ENCODE measurements at regions not wholly inside any gene's neighbourhood (a gene's known extent, or its start where the extent isn't known, plus 50 kb on each side); places are given as distances from the start of the nearest gene placed in this dataset.

DNA sequence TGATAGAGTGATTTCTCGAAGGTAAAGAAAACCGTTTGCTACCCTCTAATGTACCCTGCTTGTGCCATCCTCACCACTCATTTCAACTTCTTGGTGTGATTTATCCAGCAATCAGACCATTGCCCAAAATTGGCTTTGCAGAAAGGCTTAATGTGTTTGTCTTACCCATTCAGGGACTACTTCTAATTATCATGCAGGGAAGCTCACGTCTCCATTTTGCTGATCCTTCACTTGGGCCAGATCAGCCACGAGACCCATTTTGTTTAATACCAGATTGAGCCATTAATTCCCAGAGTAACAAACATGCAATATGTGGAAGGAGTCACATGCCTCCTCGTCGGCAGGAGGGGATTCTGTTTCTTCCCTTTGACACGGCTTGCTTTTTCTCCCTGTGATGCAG is 51.1 kb upstream of the CRY1 start:
- H3K4me1 Mint-ChIP-seq = no peaks in the 10 kb centered on the region
- peaks cover 4 to 19% of the 10 kb centered on the region in 2 donors for H3K27me3 Mint-ChIP-seq
- H3K27ac Mint-ChIP-seq = no peak overlapping the region
- no peaks in the 10 kb centered on the region for H3K36me3 Mint-ChIP-seq
- H3K4me3 Mint-ChIP-seq = no peak overlapping the region
- ATAC-seq (replicated peaks) = no peak
- H3K9me3 Mint-ChIP-seq = no peaks in the 10 kb centered on the region
- no peak for DNase-seq

DNA sequence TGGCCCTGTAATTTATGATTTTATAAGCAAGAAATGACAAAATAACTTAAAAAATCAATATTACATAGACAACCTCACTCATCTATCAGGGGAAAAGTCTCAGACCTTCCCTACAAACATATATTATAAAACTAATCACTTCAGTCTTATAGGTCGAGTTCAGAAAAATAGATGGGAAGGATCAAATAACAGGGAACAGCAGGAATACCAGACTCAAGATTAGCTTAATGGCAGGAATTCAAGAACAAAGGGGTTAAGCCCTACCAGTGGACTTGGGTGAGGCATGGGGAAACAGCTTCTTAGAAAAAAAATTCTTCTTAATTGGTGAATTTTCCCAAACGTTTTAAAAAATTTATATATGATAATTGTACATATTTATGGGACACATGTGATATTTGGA is 51.6 kb upstream of the CRY1 start:
- DNase-seq = no peak
- H3K36me3 Mint-ChIP-seq = no peaks in the 10 kb centered on the region
- ATAC-seq (replicated peaks) = no peak
- peaks cover 4 to 19% of the 10 kb centered on the region in 2 donors for H3K27me3 Mint-ChIP-seq
- no peak overlapping the region for H3K27ac Mint-ChIP-seq
- H3K4me1 Mint-ChIP-seq = no peaks in the 10 kb centered on the region
- H3K4me3 Mint-ChIP-seq = no peak overlapping the region
- H3K9me3 Mint-ChIP-seq = no peaks in the 10 kb centered on the region

DNA sequence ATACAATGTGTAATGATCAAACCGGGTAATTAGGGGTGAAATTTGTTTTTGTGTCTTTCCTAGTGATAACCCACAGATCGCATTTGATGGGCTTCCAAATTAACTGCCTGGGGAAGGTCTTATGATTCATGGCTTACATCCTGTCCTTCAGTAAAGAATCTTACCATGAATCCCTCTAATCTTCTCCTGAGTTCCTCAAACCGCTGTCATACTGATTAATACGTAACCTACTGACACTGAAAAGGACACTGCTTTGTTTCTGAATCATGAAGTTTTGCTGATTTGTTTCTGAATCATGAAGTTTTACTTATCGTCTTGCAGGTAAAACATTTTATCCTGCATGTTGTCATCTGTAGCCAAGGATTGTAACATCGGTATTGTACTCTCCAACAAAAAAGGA is 52.0 kb upstream of the CRY1 start:
- Mint-ChIP-seq H3K9me3 (no peaks in the 10 kb centered on the region), H3K4me1 (no peaks in the 10 kb centered on the region), H3K27ac (no peak overlapping the region), H3K27me3 (peaks cover 4 to 19% of the 10 kb centered on the region in 2 donors), H3K4me3 (no peak overlapping the region), H3K36me3 (no peaks in the 10 kb centered on the region)
- ATAC-seq (replicated peaks) (no peak), DNase-seq (no peak)

DNA sequence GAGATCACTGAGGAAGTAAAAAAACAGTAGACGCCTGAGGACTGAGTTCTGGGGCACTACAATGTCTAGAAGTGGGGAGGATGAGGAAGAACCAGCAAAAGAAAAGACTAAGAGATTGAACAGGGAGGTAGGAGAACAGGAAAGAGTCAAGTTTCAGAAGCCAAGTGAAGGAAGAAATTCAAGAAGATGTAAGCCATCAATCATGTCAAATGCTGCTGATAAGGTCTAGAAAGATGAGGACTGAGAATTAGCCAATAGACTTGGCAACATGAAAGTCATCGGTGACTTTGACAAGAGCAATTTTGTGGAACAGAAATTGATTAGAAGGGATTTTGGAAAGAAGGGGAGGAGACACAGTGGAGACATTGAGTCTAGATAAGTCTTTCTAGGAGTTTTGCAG is 54.8 kb upstream of the CRY1 start:
- ATAC-seq (replicated peaks) = no peak
- no peaks in the 10 kb centered on the region for H3K9me3 Mint-ChIP-seq

DNA sequence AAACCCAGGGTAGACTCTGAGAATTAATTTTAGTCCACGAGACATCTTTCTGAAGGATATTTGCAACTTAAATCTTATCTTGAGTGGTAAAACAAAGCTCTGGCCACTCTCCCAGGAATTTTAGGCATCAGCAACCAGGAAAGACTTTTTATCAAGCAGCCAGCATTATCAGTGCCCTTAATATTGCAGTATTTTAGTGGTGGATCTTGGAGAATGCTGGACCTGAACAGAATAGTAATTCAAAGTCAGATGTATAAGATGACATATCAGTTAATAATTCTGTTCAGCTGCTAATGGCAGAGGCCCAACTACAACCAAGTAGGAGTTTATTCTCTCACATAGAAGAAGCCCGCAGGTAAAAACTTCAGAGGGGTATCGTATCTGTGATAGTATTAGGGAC is 59.0 kb upstream of the CRY1 start:
- H3K36me3 Mint-ChIP-seq = no peaks in the 10 kb centered on the region
- H3K27me3 Mint-ChIP-seq = peaks cover 16 to 31% of the 10 kb centered on the region in 2 donors
- no peak for ATAC-seq (replicated peaks)
- no peak for DNase-seq
- no peaks in the 10 kb centered on the region for H3K9me3 Mint-ChIP-seq
- H3K4me3 Mint-ChIP-seq = no peak overlapping the region
- H3K4me1 Mint-ChIP-seq = no peaks in the 10 kb centered on the region
- H3K27ac Mint-ChIP-seq = no peak overlapping the region

More for the DNA sequence above, 54.8 kb upstream of the CRY1 start:
- H3K36me3 Mint-ChIP-seq = no peaks in the 10 kb centered on the region
- DNase-seq = no peak
- no peak overlapping the region for H3K4me3 Mint-ChIP-seq
- no peak overlapping the region for H3K27ac Mint-ChIP-seq
- H3K4me1 Mint-ChIP-seq = no peaks in the 10 kb centered on the region
- peaks cover 4 to 13% of the 10 kb centered on the region in 2 donors for H3K27me3 Mint-ChIP-seq

DNA sequence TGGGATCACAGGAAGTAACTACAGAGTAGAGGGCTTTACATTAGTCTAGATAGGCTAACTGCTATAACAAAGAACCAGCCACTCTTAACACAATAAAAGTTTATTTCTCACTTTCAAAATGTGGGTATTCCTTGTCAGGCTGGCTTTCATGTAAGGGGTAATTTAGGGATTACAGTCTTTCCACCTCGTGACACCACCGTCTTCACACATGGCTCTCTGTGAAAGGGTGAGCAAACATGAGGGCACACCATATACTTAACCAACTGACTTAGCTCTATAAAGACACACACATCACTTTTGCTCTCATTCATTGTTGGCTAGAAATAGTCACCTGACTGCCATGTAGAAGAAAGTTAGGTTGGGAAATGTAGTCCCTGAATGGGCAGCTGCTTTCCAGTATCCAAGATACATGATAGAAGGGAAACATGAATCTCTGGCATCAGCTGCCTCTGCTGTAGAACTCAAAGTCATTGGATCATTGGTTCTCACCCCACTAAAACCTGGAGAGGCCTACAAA is 66.1 kb upstream of the CRY1 start:
- H3K36me3 Mint-ChIP-seq = no peaks in the 10 kb centered on the region
- no peaks in the 10 kb centered on the region for H3K9me3 Mint-ChIP-seq
- peaks cover 39 to 40% of the 10 kb centered on the region in 2 donors for H3K27me3 Mint-ChIP-seq
- no peak for ATAC-seq (replicated peaks)
- no peak overlapping the region for H3K27ac Mint-ChIP-seq
- no peak for DNase-seq
- no peaks in the 10 kb centered on the region for H3K4me1 Mint-ChIP-seq
- no peak overlapping the region for H3K4me3 Mint-ChIP-seq

DNA sequence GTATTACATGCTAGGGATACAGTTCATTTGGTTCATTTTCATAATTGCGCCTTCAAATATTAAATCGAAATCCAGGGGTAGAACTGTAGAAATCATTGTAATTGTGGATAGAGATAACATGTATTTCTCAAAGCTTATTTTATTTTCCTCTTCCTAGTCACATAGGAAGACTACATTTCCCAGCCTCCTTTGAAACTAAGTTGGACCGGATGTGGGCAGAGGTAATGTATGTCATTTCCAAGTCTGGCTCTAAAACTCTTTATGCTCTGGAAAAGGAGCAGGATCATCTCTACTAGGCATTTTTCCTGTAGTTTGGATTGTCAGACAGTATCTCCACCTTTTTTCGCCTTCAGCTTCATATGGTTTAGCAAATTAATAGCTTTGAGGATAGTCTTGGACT is 70.1 kb upstream of the CRY1 start:
- H3K27me3 Mint-ChIP-seq = peaks cover 22 to 32% of the 10 kb centered on the region in 2 donors
- H3K36me3 Mint-ChIP-seq = no peaks in the 10 kb centered on the region
- DNase-seq = no peak
- H3K27ac Mint-ChIP-seq = no peak overlapping the region
- no peaks in the 10 kb centered on the region for H3K9me3 Mint-ChIP-seq
- H3K4me3 Mint-ChIP-seq = no peak overlapping the region
- H3K4me1 Mint-ChIP-seq = no peaks in the 10 kb centered on the region
- no peak for ATAC-seq (replicated peaks)

DNA sequence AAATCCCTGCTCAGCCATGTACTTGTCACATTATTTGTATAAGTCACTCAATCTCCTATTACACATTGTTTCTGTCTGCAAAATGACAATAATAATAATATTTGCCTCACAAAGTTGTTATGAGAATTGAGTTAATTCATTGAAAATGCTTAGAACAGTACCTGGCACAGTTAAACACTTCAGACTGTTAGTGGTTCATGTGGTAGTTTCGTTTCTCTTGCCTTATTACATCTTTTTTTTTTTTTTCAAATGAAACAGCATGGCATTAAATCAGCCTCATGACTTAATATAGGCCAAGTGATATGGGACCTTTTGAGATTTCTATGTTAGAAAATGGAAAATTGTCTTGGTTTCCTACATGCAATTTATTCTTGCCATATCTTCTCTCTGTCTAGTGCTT is 71.0 kb upstream of the CRY1 start:
- no peak for ATAC-seq (replicated peaks)

DNA sequence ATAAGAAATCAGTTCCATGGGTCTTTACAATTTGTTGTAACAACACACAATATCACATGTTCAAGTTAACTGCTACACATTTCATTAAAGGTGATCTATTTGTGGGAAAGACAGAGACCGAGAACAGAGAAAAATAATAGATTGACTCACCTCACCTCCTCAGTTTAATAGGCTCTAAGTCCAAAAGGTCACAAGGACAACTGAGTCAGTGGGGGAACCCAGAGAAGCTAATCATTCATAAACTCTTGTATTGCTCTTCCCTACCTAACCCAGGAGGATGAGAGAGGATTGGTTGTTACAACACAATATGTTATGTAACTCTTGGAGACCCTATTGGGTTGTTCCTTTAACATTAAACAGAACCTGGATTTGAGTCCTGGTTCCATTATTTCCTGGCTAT is 72.2 kb upstream of the CRY1 start:
- peaks cover 19 to 26% of the 10 kb centered on the region in 2 donors for H3K27me3 Mint-ChIP-seq
- no peaks in the 10 kb centered on the region for H3K4me1 Mint-ChIP-seq
- H3K36me3 Mint-ChIP-seq = no peaks in the 10 kb centered on the region
- DNase-seq = no peak
- no peak for ATAC-seq (replicated peaks)
- H3K9me3 Mint-ChIP-seq = no peaks in the 10 kb centered on the region
- H3K27ac Mint-ChIP-seq = no peak overlapping the region
- no peak overlapping the region for H3K4me3 Mint-ChIP-seq

More for the DNA sequence above, 71.0 kb upstream of the CRY1 start:
- peaks cover 22 to 34% of the 10 kb centered on the region in 2 donors for H3K27me3 Mint-ChIP-seq
- H3K9me3 Mint-ChIP-seq = no peaks in the 10 kb centered on the region
- no peaks in the 10 kb centered on the region for H3K4me1 Mint-ChIP-seq
- no peaks in the 10 kb centered on the region for H3K36me3 Mint-ChIP-seq
- H3K4me3 Mint-ChIP-seq = no peak overlapping the region
- no peak for DNase-seq
- no peak overlapping the region for H3K27ac Mint-ChIP-seq

DNA sequence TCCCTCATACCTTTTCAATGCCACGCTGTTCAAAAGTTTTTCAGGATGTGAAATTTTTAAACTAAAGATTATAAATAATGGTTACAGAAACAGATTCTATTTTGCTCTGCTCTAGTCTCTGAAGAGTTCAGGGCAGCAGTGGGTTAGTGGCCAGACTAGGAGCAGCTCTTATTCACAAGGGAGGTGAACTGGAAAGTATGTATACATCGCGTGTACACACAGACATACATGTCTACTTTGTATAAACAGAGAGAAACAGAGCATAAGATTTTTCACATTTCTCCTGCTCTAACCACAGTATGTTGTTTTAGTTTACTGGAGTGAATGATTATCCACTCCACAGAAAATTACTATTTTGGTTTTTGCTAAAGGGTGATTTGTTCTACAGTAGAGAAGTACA is 74.4 kb upstream of the CRY1 start:
- Mint-ChIP-seq H3K4me1 (no peaks in the 10 kb centered on the region), H3K36me3 (no peaks in the 10 kb centered on the region), H3K9me3 (no peaks in the 10 kb centered on the region), H3K27ac (no peak overlapping the region), H3K4me3 (no peak overlapping the region), H3K27me3 (peaks cover 15 to 17% of the 10 kb centered on the region in 2 donors)
- ATAC-seq (replicated peaks) (no peak), DNase-seq (no peak)

DNA sequence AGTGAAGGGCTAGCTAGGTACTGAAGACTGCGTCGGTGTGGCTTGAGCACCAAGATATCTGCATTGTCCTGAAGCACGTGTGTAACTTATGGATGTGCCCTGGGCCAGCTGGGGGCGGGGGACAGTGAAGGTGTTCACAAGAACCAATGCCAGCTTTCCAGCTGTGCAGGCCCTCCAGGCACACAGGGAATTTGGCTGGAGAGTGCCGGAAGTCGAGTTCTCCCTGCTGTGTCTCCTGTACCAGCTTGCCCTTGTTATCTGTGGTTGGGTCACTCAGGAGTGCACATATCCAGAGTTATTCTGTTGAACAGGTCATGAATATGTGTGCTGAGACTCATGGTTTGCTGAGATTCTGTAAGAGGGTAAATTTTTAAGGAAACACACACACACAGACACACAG is 75.9 kb upstream of the CRY1 start:
- H3K9me3 Mint-ChIP-seq = no peaks in the 10 kb centered on the region
- no peak for DNase-seq
- H3K4me3 Mint-ChIP-seq = no peak overlapping the region

DNA sequence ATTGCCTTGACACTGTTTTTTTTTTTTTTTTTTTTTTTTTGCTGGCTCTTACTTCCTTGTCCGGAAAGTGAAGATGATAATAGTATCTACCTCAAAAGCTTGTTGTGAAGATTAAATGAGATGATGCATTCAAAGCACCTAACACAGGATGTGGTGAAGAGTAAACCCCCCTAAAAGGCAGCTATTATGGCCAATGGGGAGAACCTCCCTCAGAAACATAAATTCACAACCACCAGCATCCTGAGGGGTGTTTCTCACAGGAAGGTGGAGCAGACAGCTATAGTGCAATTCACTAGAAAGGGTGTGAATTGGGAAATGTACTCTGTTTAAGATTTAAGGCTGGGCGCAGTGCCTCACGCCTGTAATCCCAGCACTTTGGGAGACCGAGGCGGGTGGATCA is 85.4 kb upstream of the CRY1 start:
- DNase-seq (no peak), ATAC-seq (replicated peaks) (no peak)
- Mint-ChIP-seq H3K27ac (no peak overlapping the region), H3K9me3 (no peaks in the 10 kb centered on the region), H3K4me1 (no peaks in the 10 kb centered on the region), H3K4me3 (no peak overlapping the region), H3K36me3 (no peaks in the 10 kb centered on the region), H3K27me3 (peaks cover 10 to 31% of the 10 kb centered on the region in 2 donors)

More for the DNA sequence above, 75.9 kb upstream of the CRY1 start:
- ATAC-seq (replicated peaks) = no peak
- Mint-ChIP-seq H3K36me3 (no peaks in the 10 kb centered on the region), H3K27ac (no peak overlapping the region), H3K27me3 (peaks cover 7 to 15% of the 10 kb centered on the region in 2 donors), H3K4me1 (no peaks in the 10 kb centered on the region)

DNA sequence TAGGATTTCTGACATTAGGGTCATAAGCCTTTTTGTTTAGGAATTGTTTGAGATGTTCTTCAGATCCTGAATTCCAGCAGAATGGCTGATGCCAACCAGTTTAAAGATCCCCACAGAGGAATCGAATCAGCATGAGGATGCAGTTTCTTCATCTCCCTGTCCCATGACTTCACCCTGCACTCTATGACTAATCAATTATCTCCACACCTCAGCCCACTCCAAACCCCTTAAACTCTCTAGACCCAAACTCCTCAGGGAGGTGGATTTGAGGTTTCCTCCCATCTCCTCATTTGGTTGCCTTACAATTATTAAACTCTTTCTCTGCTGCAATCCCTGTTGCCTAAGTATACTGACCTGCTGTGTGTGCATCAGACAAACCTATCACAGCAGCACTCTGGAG is 86.5 kb upstream of the CRY1 start:
- no peak overlapping the region for H3K27ac Mint-ChIP-seq
- no peak overlapping the region for H3K4me3 Mint-ChIP-seq
- H3K36me3 Mint-ChIP-seq = no peaks in the 10 kb centered on the region
- no peaks in the 10 kb centered on the region for H3K4me1 Mint-ChIP-seq
- no peak for ATAC-seq (replicated peaks)
- no peaks in the 10 kb centered on the region for H3K9me3 Mint-ChIP-seq
- DNase-seq = no peak
- H3K27me3 Mint-ChIP-seq = peaks cover 18 to 37% of the 10 kb centered on the region in 2 donors

DNA sequence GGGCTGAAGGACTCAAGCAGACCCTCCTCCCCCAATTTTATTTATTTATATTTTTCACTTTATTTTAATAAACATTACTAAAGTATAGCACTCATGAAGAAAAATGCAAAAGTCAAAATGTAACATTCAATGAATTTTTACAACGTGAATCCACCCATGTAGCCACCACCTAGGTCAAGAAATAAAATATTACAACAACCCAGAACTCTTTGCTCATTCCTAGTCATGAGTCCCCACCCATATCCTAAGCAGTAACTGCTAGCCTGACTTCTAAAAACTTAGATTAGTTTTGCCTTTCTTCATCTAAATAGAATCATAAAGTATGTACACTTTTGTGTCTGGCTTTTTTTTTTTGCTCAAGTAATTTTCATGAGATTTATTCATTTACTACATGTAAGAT is 86.9 kb upstream of the CRY1 start:
- H3K27ac Mint-ChIP-seq = no peak overlapping the region
- no peaks in the 10 kb centered on the region for H3K36me3 Mint-ChIP-seq
- no peak overlapping the region for H3K4me3 Mint-ChIP-seq
- DNase-seq = no peak
- ATAC-seq (replicated peaks) = no peak
- peaks cover 22 to 33% of the 10 kb centered on the region in 2 donors for H3K27me3 Mint-ChIP-seq
- no peaks in the 10 kb centered on the region for H3K9me3 Mint-ChIP-seq
- H3K4me1 Mint-ChIP-seq = no peaks in the 10 kb centered on the region

DNA sequence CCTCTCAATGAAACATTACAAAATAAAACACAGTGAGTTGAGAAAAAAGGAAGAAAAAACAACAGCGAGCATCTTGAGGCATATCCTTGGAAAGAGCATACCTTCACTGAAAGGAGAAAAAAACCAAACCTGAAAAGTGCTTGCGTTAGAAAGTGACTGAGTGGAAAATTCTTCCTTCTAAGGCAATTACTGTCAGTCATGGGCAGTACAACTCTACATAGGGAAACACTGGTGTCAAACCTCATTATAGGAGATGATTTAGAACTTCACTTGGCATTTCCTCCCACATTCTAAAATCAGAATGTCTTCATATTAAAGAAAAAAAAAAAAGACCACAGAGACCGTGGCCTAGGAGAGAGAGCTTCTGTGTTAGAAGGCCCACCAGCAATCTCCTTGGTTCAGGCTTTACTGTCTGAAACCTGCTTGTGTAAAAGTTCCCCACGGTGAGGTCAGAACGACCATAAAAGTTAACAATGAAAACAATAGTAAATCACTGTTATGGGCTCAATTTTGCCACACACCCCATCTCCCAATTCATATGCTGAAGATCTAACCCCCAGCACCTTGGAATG is 91.1 kb upstream of the CRY1 start:
- H3K36me3 Mint-ChIP-seq = no peaks in the 10 kb centered on the region
- H3K27ac Mint-ChIP-seq = no peak overlapping the region
- H3K4me1 Mint-ChIP-seq = no peaks in the 10 kb centered on the region
- DNase-seq = no peak
- H3K4me3 Mint-ChIP-seq = no peak overlapping the region
- peaks cover 0 to 10% of the 10 kb centered on the region in 2 donors for H3K9me3 Mint-ChIP-seq
- ATAC-seq (replicated peaks) = no peak
- H3K27me3 Mint-ChIP-seq = peaks cover 29 to 39% of the 10 kb centered on the region in 2 donors

DNA sequence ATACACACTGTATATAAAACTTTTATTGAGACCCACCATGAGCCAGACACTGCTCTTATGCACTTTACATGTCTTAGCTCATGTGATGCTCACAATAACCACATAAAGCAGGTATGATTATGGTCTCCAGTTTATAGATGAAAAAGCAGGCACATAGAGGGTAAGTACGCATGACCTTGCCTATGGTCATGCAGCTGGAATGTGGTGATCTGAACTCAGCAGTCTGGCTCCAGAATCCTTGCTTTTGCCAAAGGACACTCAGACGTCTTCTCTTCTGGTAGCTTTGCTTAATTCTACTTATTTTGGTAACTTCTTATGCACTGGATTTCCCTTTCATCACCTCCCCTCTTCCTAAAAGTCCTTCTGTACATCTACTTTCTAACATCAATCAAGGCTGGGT is 103.3 kb upstream of the CRY1 start:
- H3K27ac Mint-ChIP-seq = no peak overlapping the region

More for the DNA sequence above, 103.3 kb upstream of the CRY1 start:
- no peaks in the 10 kb centered on the region for H3K27me3 Mint-ChIP-seq
- H3K4me1 Mint-ChIP-seq = no peaks in the 10 kb centered on the region
- DNase-seq (no peak), ATAC-seq (replicated peaks) (no peak)
- no peaks in the 10 kb centered on the region for H3K36me3 Mint-ChIP-seq
- H3K9me3 Mint-ChIP-seq = peaks cover 2 to 4% of the 10 kb centered on the region in 2 donors
- no peak overlapping the region for H3K4me3 Mint-ChIP-seq

Measured in stimulated activated naive B cell treated with anti-CD40 and anti-IgM and Interleukin-4, amounts not matched to agents 10 μg/mL and 1 μg/mL and 100 μg/mL, for 72 hours (primary cell).